ENCODE measurements at regions not wholly inside any gene's neighbourhood (a gene's known extent, or its start where the extent isn't known, plus 50 kb on each side); places are given as distances from the start of the nearest gene placed in this dataset.

GRCh38 chr9:87259543-87260518, 237.8 kb upstream of the DAPK1 start:
- FAIRE-seq: no peak

GRCh38 chr9:87263291-87263690, 234.4 kb upstream of the DAPK1 start:
- FAIRE-seq: no peak

- FAIRE-seq: no peak
Observed at GRCh38 chr9:87266697-87267096, 231.0 kb upstream of the DAPK1 start.

GRCh38 chr9:87267251-87268070, 230.2 kb upstream of the DAPK1 start:
- no peak for FAIRE-seq

GRCh38 chr9:87269296-87270176, 228.1 kb upstream of the DAPK1 start:
- FAIRE-seq: no peak

GRCh38 chr9:87270221-87270847, 227.3 kb upstream of the DAPK1 start:
- no peak for FAIRE-seq

- no peak for FAIRE-seq
Observed at GRCh38 chr9:87270848-87271234, 226.8 kb upstream of the DAPK1 start.

- FAIRE-seq: no peak
Observed at GRCh38 chr9:87271696-87272477, 225.8 kb upstream of the DAPK1 start.

- FAIRE-seq: no peak
Observed at GRCh38 chr9:87275047-87275725, 222.5 kb upstream of the DAPK1 start.

GRCh38 chr9:87276327-87276841, 221.3 kb upstream of the DAPK1 start:
- FAIRE-seq: no peak

- FAIRE-seq: no peak
Observed at GRCh38 chr9:87276851-87277261, 220.8 kb upstream of the DAPK1 start.

- no peak for FAIRE-seq
Observed at GRCh38 chr9:87277346-87277745, 220.3 kb upstream of the DAPK1 start.

GRCh38 chr9:87278971-87279733, 218.5 kb upstream of the DAPK1 start:
- FAIRE-seq: no peak

- no peak for FAIRE-seq
Observed at GRCh38 chr9:87280421-87280820, 217.2 kb upstream of the DAPK1 start.

GRCh38 chr9:87282538-87282937, 215.1 kb upstream of the DAPK1 start:
- FAIRE-seq: no peak

GRCh38 chr9:87283585-87283984, 214.1 kb upstream of the DAPK1 start:
- no peak for FAIRE-seq

GRCh38 chr9:87285183-87285850, 212.3 kb upstream of the DAPK1 start:
- FAIRE-seq: no peak

GRCh38 chr9:87286506-87286905, 211.2 kb upstream of the DAPK1 start:
- FAIRE-seq: no peak
